H1 (cell line): ENCODE measurements at regions not wholly inside any gene's neighbourhood (a gene's known extent, or its start where the extent isn't known, plus 50 kb on each side); places are given as distances from the start of the nearest gene placed in this dataset.

ENCODE experiments used
- GABPA ChIP-seq: IDR thresholded peaks from 2 replicates; pipeline ENCODE4 v1.6.1; 2011; ENCODE audit warnings: mild to moderate bottlenecking, low read length, moderate library complexity, borderline replicate concordance; ENCODE audit not compliant: insufficient read depth
- RAD21 ChIP-seq, 2 experiments: IDR thresholded peaks in 1 of 2; conservative IDR thresholded peaks in 1 of 2; 2 replicates each; pipeline ENCODE4 v1.6.1; 2011; ENCODE audit warnings: low read depth in 2 of 2, low read length in 2 of 2, improper control_type of control experiment in 1 of 2, inconsistent platforms in 1 of 2, mild to moderate bottlenecking in 1 of 2, moderate library complexity in 1 of 2
- TBP ChIP-seq: IDR thresholded peaks from 2 replicates; pipeline ENCODE4 v1.6.1; 2011; ENCODE audit warnings: low read depth, low read length, improper control_type of control experiment
- TEAD4 ChIP-seq: IDR thresholded peaks from 2 replicates; pipeline ENCODE4 v1.6.1; 2012; ENCODE audit warnings: low read depth, low read length, inconsistent platforms, mixed read lengths
- TF ChIP-seq, protein P1 (sequence below): IDR thresholded peaks from 2 replicates; pipeline ENCODE4 v1.6.1; 2011; ENCODE audit warnings: low read length, improper control_type of control experiment
- TF ChIP-seq, protein P2 (sequence below): IDR thresholded peaks from 2 replicates; pipeline ENCODE4 v1.6.1; 2012; ENCODE audit warnings: low read length, inconsistent platforms

DNA sequence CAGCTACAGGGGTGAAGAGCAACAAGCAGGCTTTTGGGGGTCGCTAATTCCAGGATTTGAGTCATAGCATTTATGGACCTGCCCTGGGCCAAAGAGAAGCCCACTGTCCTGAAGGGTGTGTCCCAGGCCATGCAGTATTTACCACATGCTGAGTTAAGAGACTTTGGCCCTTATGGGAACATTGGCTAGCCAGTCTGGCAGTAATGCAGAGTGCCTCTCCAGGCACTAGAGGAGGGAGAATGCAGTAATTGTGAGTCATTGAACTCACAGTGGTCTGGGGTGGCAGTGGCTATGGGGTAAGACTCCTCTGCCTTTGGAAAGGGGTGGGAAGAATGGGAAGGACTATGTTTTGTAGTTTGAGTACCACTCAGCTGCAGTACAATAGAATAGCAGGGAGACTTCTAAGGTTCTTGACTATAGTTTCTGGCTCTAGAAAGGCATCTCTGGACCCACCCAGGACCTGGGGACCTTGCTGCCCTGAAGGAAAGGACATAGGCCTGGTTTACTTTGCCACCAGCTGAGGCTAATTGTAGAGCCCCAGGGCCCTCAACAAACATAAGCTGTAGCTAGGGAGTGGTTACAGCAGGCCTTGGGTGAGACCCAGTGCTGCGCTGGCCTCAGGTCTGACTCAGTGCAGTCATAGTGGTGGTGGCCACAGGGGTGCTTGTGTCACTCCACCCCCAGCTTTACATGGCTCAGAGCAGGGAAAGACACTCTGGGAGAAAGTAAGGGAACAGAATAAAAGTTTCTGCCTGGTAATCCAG is 520.9 kb downstream of the HTR1B start (continued):
- TF ChIP-seq, protein P1, sequence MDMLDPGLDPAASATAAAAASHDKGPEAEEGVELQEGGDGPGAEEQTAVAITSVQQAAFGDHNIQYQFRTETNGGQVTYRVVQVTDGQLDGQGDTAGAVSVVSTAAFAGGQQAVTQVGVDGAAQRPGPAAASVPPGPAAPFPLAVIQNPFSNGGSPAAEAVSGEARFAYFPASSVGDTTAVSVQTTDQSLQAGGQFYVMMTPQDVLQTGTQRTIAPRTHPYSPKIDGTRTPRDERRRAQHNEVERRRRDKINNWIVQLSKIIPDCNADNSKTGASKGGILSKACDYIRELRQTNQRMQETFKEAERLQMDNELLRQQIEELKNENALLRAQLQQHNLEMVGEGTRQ = no peak
- no peak for TF ChIP-seq TBP
- TF ChIP-seq, protein P2, sequence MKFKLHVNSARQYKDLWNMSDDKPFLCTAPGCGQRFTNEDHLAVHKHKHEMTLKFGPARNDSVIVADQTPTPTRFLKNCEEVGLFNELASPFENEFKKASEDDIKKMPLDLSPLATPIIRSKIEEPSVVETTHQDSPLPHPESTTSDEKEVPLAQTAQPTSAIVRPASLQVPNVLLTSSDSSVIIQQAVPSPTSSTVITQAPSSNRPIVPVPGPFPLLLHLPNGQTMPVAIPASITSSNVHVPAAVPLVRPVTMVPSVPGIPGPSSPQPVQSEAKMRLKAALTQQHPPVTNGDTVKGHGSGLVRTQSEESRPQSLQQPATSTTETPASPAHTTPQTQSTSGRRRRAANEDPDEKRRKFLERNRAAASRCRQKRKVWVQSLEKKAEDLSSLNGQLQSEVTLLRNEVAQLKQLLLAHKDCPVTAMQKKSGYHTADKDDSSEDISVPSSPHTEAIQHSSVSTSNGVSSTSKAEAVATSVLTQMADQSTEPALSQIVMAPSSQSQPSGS = no peak
- no peak for TF ChIP-seq GABPA
- TF ChIP-seq RAD21 (IDR thresholded peaks at IDR 0.05 in 1 of 2, conservative IDR thresholded peaks at IDR 0.05 in 1 of 2; ENCODE audit: low read depth in 2 of 2, low read length in 2 of 2) = no peak
- no peak for TF ChIP-seq TEAD4
